ENCODE measurements at regions not wholly inside any gene's neighbourhood (a gene's known extent, or its start where the extent isn't known, plus 50 kb on each side); places are given as distances from the start of the nearest gene placed in this dataset.

DNA sequence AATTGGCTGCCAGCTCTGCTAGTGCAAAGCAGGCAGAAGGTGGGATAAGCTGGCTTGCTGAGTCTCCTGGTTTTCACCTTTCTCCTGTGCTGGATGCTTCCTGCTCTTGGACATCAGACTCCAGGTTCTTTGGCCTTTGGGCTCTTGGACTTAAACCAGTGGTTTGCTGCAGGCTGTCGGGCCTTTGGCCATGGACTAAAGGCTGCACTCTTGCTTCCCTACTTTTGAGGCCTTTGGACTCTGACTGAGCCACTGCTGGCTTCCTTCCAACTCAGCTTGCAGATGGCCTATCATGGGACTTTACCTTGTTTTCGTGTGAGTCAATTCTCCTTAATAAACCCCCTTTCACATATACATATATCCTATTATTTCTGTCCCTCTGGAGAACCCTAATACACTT lies 1293.9 kb upstream of the CDH6 start:
- no peak for DNase-seq

GRCh38 chr5:29897916-29898315 lies 1295.6 kb upstream of the CDH6 start:
- DNase-seq: no peak

GRCh38 chr5:29896646-29897045 lies 1296.8 kb upstream of the CDH6 start:
- no peak for DNase-seq

GRCh38 chr5:29894668-29895067 lies 1298.8 kb upstream of the CDH6 start:
- DNase-seq: no peak

- DNase-seq: no peak
These were observed 1304.4 kb upstream of the CDH6 start for GRCh38 chr5:29889051-29889450.

DNA sequence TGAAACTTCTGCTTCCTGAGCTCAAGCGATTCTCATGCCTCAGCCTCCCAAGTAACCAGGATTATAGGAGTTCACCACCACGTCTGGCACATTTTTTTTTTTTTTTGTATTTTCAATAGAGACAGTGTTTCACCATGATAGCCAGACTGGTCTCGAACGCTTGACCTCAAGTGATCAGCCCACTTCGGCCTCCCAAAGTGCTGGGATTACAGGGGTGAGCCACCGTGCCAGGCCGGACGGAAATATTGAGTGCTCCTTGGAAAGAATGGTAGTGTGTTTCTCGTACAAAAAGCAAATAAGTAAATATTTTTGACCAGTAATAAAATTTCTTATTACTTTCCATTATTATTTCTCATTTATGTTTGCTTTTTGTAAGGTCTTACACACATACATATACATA lies 1307.9 kb upstream of the CDH6 start:
- no peak for DNase-seq

DNA sequence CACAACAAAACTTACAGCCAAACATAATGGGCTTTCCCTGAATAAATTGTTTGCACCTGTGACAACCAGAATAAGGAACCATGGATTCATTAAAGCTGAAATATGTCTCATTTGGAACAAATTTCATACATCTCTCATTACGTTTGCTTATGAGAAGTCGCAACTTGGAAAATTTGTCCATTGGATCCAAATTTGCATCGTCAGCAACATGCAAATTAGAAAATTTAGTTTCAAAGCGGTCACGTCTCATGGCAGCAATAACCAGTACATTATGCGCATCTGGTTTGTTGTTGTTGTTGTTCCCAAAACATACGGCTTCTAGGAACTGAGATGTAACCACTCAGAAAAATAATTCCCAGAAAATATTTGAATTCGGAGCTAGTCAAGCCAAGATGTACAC lies 1311.5 kb upstream of the CDH6 start:
- no peak for DNase-seq

DNA sequence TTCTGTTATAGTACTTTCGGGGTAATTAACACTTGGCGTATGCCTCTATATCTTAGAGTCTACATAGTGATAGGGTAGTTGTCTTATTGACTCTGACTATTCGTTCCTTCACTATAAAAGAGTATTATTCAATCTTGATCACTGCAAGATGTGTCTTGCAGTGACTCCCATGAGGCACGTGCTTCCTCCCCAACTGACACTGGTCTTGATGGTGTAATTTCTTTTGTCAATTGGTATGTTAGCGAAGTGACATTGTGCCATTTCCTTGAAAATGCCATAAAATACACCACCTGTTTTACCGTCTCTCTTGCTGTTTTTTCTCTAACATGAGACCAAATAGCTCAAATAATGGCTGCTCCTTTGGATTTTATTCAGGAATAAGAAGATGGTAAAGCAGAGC lies 1314.1 kb upstream of the CDH6 start:
- DNase-seq: no peak

DNA sequence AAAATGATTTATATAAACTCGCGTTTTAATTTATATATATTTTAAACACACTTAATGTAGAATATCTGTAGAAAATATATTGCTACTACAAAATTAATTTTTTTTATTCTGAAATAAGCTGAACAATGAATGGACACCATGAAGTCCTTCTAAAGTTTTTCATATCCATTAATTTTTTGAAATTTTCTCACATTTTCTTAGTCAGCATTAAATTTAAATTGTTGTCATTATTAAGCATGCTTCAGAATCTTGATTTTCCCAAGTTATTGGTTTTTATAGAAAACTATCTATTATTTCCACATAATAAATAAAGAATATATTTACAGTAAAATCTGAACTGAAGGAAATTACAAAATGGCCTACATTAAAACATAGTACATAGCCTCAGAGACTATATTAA lies 1314.9 kb upstream of the CDH6 start:
- DNase-seq: no peak

- DNase-seq: no peak
These were observed 1326.3 kb upstream of the CDH6 start for GRCh38 chr5:29867155-29867554.

GRCh38 chr5:29853711-29854220 lies 1339.7 kb upstream of the CDH6 start:
- no peak for DNase-seq

DNA sequence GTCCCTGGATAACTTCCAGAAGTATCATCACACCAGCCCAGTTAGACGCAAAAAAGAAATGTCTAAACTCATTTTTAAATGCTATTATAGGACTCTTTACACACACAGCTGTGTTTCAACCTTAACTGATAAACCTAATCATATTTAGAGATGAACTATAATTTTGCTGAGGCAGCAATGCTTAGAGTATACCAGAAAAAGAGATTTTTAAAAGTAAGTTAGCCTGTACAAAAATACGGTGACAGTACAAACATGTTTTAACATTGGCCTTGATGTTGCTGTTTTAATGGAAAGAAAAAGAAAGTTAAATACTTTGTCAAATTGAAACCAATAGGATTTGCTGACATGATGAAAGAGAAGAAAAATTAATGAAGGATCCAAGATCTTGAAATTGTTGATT lies 1341.2 kb upstream of the CDH6 start:
- DNase-seq: no peak

GRCh38 chr5:29845206-29845605 lies 1348.3 kb upstream of the CDH6 start:
- DNase-seq: no peak

- DNase-seq: no peak
These were observed 1360.1 kb upstream of the CDH6 start for GRCh38 chr5:29833394-29833793.

DNA sequence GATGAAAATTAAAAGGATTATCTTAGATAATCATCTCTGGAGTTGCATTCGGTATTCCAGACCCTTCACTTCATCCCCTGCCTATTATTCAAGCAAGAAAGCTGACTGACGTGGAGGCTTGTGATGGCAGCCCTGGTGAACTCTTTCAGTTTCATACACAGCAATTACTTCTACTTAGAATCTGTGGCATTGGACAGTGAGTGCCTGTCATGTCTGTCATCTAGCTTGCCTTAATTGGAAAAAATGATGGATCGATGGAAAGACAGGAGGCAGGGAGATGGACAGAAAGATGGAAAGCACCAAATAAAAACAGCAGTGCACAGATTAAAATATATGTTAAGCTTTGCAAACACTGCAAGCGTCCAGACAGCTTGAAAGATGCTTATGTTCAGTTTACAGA lies 1371.0 kb upstream of the CDH6 start:
- no peak for DNase-seq

DNA sequence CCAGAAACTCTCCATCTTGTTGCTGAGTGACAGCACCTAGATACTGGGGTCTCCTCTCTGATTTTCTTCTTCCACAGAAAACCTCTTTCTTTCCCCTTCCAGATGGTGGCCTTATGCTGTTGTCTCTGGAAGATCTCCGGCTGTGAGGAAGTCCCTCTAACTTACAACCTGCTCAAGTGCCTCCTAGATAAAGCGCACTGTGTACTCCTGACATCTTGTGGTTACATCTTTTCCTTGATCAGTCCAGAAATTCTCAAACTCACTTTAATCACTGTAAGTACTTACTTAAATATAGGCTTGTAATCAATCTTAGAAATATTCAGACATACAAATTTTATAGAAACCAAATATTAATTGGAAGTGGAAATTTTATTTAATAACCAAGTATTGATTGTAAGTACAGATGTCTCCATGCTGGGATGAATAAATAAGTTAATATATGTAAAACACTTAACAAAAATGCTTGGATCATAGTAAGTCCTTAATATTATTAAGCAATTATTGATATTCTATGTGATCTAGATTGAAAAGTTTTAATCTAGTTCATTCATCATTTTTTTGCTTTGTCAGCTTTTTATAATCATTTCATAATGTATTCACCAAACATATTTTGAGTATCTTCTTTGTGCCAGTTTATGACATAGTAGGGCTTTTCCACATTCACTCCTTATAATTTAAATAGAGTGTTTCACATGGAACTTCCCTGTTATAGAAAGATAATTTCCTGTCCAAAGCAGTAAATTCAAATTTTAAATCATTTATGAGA lies 1381.4 kb upstream of the CDH6 start:
- DNase-seq: no peak

DNA sequence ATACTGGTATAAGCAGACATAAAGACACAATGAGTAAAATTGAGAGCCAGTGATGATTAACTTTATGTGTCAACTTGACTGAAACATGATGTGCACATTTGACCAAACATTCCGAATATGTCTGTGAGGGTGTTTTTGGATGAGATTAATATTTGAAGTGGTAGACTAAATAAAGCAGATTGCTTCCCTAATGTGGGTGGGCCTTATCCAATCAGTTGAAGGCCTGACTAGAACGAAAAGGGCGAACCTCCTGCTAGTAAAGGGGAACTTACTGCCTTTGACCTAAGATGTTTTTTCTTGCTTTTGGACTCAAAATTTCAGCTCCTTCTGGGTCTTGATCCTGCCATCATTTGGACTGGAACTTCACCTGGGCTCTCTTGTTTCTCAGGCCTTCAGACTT lies 1387.7 kb upstream of the CDH6 start:
- DNase-seq: no peak

- no peak for DNase-seq
These were observed 1392.7 kb upstream of the CDH6 start for GRCh38 chr5:29800752-29801151.

DNA sequence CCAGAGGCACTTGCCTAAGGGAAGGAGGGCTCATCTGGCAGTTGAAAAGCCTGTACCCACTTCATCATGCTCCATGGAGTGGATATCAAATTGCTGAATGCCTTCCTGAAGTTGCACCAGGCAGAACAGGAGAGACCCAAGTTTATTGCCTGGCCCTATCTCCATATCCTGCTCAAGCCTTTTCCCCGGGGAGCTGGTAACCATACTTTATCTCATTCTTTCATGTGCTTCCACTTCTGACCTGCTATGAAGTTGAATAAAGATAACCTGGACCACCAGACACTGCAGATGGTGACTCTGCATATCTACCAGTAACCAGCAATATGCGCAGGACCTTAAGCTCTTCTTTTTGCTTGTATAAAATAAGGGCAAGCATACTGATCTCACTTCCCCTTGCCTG lies 1397.5 kb upstream of the CDH6 start:
- DNase-seq: no peak

GRCh38 chr5:29795096-29795652 lies 1398.3 kb upstream of the CDH6 start:
- no peak for DNase-seq

DNA sequence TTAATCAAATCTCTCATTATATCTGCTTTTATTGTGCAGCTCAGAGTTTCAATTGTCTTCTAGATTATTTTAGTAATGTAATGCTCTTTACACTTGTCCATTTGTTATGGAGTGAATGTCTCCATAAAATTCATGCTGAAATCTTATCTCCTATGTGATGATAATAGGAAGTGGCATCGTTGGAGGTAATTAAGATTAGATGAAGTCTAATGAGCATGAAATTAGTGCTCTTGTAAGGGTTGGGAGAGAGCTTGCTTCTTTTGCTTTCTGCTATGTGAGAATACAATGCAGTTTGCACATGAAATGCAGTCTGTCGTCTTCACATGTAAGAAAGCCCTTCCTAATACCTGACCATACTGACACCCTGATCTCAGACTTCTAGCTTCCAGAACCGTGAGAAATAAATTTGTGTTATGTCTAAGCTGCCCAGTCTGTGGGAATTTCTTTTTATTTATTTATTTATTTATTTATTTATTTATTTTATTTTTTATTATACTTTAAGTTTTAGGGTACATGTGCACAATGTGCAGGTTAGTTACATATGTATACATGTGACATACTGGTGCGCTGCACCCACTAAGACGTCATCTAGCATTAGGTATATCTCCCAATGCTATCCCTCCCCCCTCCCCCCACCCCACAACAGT lies 1399.2 kb upstream of the CDH6 start:
- no peak for DNase-seq

GRCh38 chr5:29790281-29790680 lies 1403.2 kb upstream of the CDH6 start:
- DNase-seq: no peak

- no peak for DNase-seq
These were observed 1413.1 kb upstream of the CDH6 start for GRCh38 chr5:29780401-29780800.

- DNase-seq: no peak
These were observed 1414.3 kb upstream of the CDH6 start for GRCh38 chr5:29779141-29779540.
